ENCODE measurements at regions not wholly inside any gene's neighbourhood (a gene's known extent, or its start where the extent isn't known, plus 50 kb on each side); places are given as distances from the start of the nearest gene placed in this dataset.

DNA sequence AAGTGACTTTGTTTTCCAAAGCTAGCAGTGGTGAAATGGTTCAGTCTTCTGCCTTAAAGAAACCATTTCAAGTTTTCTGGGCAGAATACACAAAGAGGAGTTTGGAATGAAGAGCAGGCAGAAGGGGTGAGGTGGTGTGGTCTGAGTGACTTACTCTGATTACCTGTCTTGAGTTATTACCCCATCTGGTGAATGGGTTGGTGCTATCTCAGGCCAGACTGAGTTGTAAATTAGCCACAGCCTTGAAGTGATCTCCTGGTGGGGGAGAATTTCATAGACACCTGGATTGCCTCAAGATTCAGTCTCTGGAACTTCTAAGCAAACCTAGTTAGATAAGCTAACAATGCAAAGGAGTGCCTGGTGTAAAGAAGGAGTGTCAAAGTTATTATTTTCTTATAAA is 983.5 kb upstream of the NXPH2 start:
- TF ChIP-seq TAF1 (IDR thresholded peaks at IDR 0.05; ENCODE audit: low read depth) (no peak), CREB1 (IDR thresholded peaks at IDR 0.05; ENCODE audit: low read depth) (no peak), EP300 (IDR thresholded peaks at IDR 0.05; ENCODE audit: borderline replicate concordance) (no peak), YY1 (IDR thresholded peaks at IDR 0.05; ENCODE audit: low read depth) (no peak), EGR1 (IDR thresholded peaks at IDR 0.05) (no peak), CEBPB (IDR thresholded peaks at IDR 0.05) (no peak), RAD21 (IDR thresholded peaks at IDR 0.05; ENCODE audit: low read depth) (no peak)
- TF ChIP-seq, protein P1, sequence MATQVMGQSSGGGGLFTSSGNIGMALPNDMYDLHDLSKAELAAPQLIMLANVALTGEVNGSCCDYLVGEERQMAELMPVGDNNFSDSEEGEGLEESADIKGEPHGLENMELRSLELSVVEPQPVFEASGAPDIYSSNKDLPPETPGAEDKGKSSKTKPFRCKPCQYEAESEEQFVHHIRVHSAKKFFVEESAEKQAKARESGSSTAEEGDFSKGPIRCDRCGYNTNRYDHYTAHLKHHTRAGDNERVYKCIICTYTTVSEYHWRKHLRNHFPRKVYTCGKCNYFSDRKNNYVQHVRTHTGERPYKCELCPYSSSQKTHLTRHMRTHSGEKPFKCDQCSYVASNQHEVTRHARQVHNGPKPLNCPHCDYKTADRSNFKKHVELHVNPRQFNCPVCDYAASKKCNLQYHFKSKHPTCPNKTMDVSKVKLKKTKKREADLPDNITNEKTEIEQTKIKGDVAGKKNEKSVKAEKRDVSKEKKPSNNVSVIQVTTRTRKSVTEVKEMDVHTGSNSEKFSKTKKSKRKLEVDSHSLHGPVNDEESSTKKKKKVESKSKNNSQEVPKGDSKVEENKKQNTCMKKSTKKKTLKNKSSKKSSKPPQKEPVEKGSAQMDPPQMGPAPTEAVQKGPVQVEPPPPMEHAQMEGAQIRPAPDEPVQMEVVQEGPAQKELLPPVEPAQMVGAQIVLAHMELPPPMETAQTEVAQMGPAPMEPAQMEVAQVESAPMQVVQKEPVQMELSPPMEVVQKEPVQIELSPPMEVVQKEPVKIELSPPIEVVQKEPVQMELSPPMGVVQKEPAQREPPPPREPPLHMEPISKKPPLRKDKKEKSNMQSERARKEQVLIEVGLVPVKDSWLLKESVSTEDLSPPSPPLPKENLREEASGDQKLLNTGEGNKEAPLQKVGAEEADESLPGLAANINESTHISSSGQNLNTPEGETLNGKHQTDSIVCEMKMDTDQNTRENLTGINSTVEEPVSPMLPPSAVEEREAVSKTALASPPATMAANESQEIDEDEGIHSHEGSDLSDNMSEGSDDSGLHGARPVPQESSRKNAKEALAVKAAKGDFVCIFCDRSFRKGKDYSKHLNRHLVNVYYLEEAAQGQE (IDR thresholded peaks at IDR 0.05; ENCODE audit: low read depth) = no peak

All from Ishikawa (cell line).